Endothelial cell of umbilical vein (primary cell): ENCODE measurements at regions not wholly inside any gene's neighbourhood (a gene's known extent, or its start where the extent isn't known, plus 50 kb on each side); places are given as distances from the start of the nearest gene placed in this dataset.

Source experiments
- BruUV-seq: library from RNA; stranded (reverse); fragments of 400-500 nt; replicated peaks from 2 replicates; lab custom pipeline; 2021; lab: Mats Ljungman, UMichigan
- CTCF ChIA-PET: fragments of 300-600, 350-600 bp; sonication (Branson Sonifier 250); formaldehyde crosslinking; loops from one replicate; lab custom pipeline; 2021; ENCODE audit warnings: antibody characterized with exemption, inconsistent platforms; lab: Charles Lee
- POLR2A ChIA-PET: fragments of 300-600, 350-600 bp; sonication (Branson Sonifier 250); formaldehyde crosslinking; loops from one replicate; lab custom pipeline; 2021; ENCODE audit warnings: antibody characterized with exemption, inconsistent platforms; lab: Charles Lee
- DNase-seq: peaks from one replicate; pipeline ENCODE4 v3.0.0-alpha.2; 2011; ENCODE audit warnings: low read depth, low spot score
- FAIRE-seq: peaks from 2 replicates; lab custom pipeline; 2011; peaks lifted over from hg19 to GRCh38; lab: Jason Lieb, UNC
- H2AFZ ChIP-seq: 2 replicates; pipeline ENCODE4 v1.6.0; 2012; ENCODE audit warnings: low read depth, low read length, control low read depth, inconsistent platforms
- H3K27ac ChIP-seq: 2 replicates; pipeline ENCODE4 v1.5.1; 2011; ENCODE audit warnings: low read depth, mild to moderate bottlenecking, control low read depth, low read length, moderate library complexity; ENCODE audit not compliant: insufficient read depth
- H3K27me3 ChIP-seq, 2 experiments: 2 replicates each; pipeline versions ENCODE4 v1.6.0 to v1.6.1; 2011; ENCODE audit warnings: low read length in 2 of 2, mixed read lengths in 1 of 2; ENCODE audit not compliant: control insufficient read depth in 2 of 2, insufficient read depth in 2 of 2
- H3K36me3 ChIP-seq, 2 experiments: 2 replicates in 1 of 2; 3 replicates in 1 of 2; pipeline ENCODE4 v1.5.1; 2011; ENCODE audit warnings: low read length in 2 of 2, mild to moderate bottlenecking in 1 of 2, moderate library complexity in 1 of 2; ENCODE audit not compliant: control insufficient read depth in 2 of 2, insufficient read depth in 2 of 2; ENCODE audit errors: extremely low read depth in 1 of 2
- H3K4me1 ChIP-seq: 3 replicates; pipeline ENCODE4 v1.5.1; 2011; ENCODE audit warnings: mild to moderate bottlenecking, low read length; ENCODE audit not compliant: control insufficient read depth, insufficient read depth; ENCODE audit errors: extremely low read depth
- H3K4me2 ChIP-seq: 2 replicates; pipeline ENCODE4 v1.6.1; 2011; ENCODE audit warnings: low read length, control low read depth, mixed read lengths; ENCODE audit not compliant: insufficient read depth
- H3K4me3 ChIP-seq, 3 experiments: fragments of 200-600 bp in 1 of 3; sonication (generic), shearing (Covaris generic) in 1 of 3; replicated peaks in 1 of 3; 2 replicates each; pipeline ENCODE4 v1.5.1; 2011 to 2016; ENCODE audit warnings: control low read depth in 3 of 3, low read length in 3 of 3, mild to moderate bottlenecking in 2 of 3, inconsistent platforms in 1 of 3, low read depth in 1 of 3, moderate library complexity in 1 of 3; ENCODE audit not compliant: insufficient read depth in 1 of 3
- H3K79me2 ChIP-seq: 2 replicates; pipeline ENCODE4 v1.6.0; 2012; ENCODE audit warnings: low read length, inconsistent platforms; ENCODE audit not compliant: control insufficient read depth, insufficient read depth
- H3K9ac ChIP-seq: replicated peaks from 2 replicates; pipeline ENCODE3; 2011; ENCODE audit warnings: low read length, control low read depth; ENCODE audit not compliant: insufficient read depth; ENCODE audit errors: extremely low read depth
- H3K9me1 ChIP-seq: replicated peaks from 3 replicates; pipeline ENCODE4 v1.6.0; 2011; ENCODE audit warnings: mild to moderate bottlenecking, low read length; ENCODE audit not compliant: control insufficient read depth, insufficient read depth; ENCODE audit errors: extremely low read depth
- H3K9me3 ChIP-seq: replicated peaks from 2 replicates; pipeline ENCODE4 v1.5.1; 2012; ENCODE audit warnings: low read length, inconsistent platforms; ENCODE audit not compliant: control insufficient read depth, insufficient read depth
- H4K20me1 ChIP-seq: replicated peaks from 2 replicates; pipeline ENCODE3; 2011; ENCODE audit warnings: mild to moderate bottlenecking, low read length; ENCODE audit not compliant: control insufficient read depth, insufficient read depth; ENCODE audit errors: extremely low read depth
- CTCF ChIP-seq, 2 donors: IDR thresholded peaks; 1 replicate in 1 of 2; 2 replicates in 1 of 2; pipeline ENCODE4 v1.5.1; 2011; ENCODE audit warnings: low read length in 2 of 2, mild to moderate bottlenecking in 2 of 2, moderate library complexity in 2 of 2, control low read depth in 1 of 2, inconsistent platforms in 1 of 2, low read depth in 1 of 2; ENCODE audit not compliant: insufficient read depth in 1 of 2; ENCODE audit errors: extremely low read depth in 1 of 2
- EZH2 ChIP-seq: IDR thresholded peaks from 2 replicates; pipeline ENCODE4 v1.6.1; 2012; ENCODE audit warnings: borderline replicate concordance, low read depth, mild to moderate bottlenecking, moderate library complexity, low read length, inconsistent platforms; ENCODE audit not compliant: severe bottlenecking
- FOS ChIP-seq: IDR thresholded peaks from 2 replicates; pipeline ENCODE4 v1.6.1; 2011; ENCODE audit warnings: mild to moderate bottlenecking, low read length, moderate library complexity, borderline replicate concordance; ENCODE audit not compliant: insufficient read depth
- GATA2 ChIP-seq: IDR thresholded peaks from 2 replicates; pipeline ENCODE4 v1.7.0; 2011; ENCODE audit warnings: low read depth, mild to moderate bottlenecking, moderate library complexity, mixed read lengths, low read length; ENCODE audit not compliant: insufficient read length, insufficient read depth
- JUN ChIP-seq: IDR thresholded peaks from 2 replicates; pipeline ENCODE4 v1.6.1; 2011; ENCODE audit warnings: borderline replicate concordance, low read depth; ENCODE audit not compliant: insufficient read length, insufficient read depth
- MAX ChIP-seq: IDR thresholded peaks from 2 replicates; pipeline ENCODE4 v1.6.1; 2011; ENCODE audit not compliant: insufficient read depth, insufficient read length
- MYC ChIP-seq: IDR thresholded peaks from one replicate; pipeline ENCODE4 v1.6.1; 2011; ENCODE audit warnings: mild to moderate bottlenecking, low read depth, low read length
- POLR2A ChIP-seq: IDR thresholded peaks from 2 replicates; pipeline ENCODE4 v1.6.1; 2012; ENCODE audit warnings: low read depth, mild to moderate bottlenecking, control low read depth, low read length
- POLR2AphosphoS5 ChIP-seq: IDR thresholded peaks from 2 replicates; pipeline ENCODE4 v1.6.1; 2012; ENCODE audit warnings: low read depth, mild to moderate bottlenecking, control low read depth, low read length, moderate library complexity; ENCODE audit not compliant: insufficient read depth
- dilution Hi-C: fragments of 300-500 bp; cut with MboI; formaldehyde crosslinking; loops from one replicate; pipeline ENCODE4 v1.15.0; 2019; ENCODE audit warnings: low sequenced_read_pairs; ENCODE audit not compliant: extremely low pct_ligation_motif_present
- intact Hi-C: fragments of 100-400 bp; cut with micrococcal nuclease; formaldehyde crosslinking; loops from one replicate; pipeline ENCODE4 v1.10.0; 2022

- no peaks in the 10 kb centered on the region for H3K9me1 ChIP-seq
- BruUV-seq = no TSS peak
- dilution Hi-C loops = no loop called here
- peaks cover 4% of the 10 kb centered on the region for H3K9me3 ChIP-seq
- H3K79me2 ChIP-seq = no peaks in the 10 kb centered on the region
- no peak overlapping the region for H3K4me2 ChIP-seq
- H3K27ac ChIP-seq = no peak overlapping the region
- FAIRE-seq (no peak), DNase-seq (no peak)
- TF ChIP-seq CTCF (IDR thresholded peaks at IDR 0.05; ENCODE audit: extremely low read depth in 1 of 2, insufficient read depth in 1 of 2, low read depth in 1 of 2, low read length in 2 of 2) (no peak), MAX (no peak), POLR2AphosphoS5 (no peak)
- no peak overlapping the region for H3K4me3 ChIP-seq
- no peaks in the 10 kb centered on the region for H3K4me1 ChIP-seq
- H3K27me3 ChIP-seq = no peaks in the 10 kb centered on the region
- H2AFZ ChIP-seq = no peak overlapping the region
- no peaks in the 10 kb centered on the region for H4K20me1 ChIP-seq
- ChIA-PET POLR2A (no interaction called here), CTCF (no interaction called here)
- H3K9ac ChIP-seq = no peak overlapping the region
- intact Hi-C loops = no loop called here
- no peaks in the 10 kb centered on the region for H3K36me3 ChIP-seq
Observed at GRCh38 chr20:16194617-16195360, 378.5 kb downstream of the KIF16B start.

- intact Hi-C loops (no loop called here), dilution Hi-C loops (no loop called here)
- H3K9me3 ChIP-seq = peaks cover 6% of the 10 kb centered on the region
- no peak for DNase-seq
- no peak for FAIRE-seq
- H2AFZ ChIP-seq = no peak overlapping the region
- H3K27me3 ChIP-seq = no peaks in the 10 kb centered on the region
- TF ChIP-seq POLR2A (no peak), JUN (no peak), EZH2 (no peak), MYC (no peak), CTCF (IDR thresholded peaks at IDR 0.05; ENCODE audit: extremely low read depth in 1 of 2, insufficient read depth in 1 of 2, low read depth in 1 of 2, low read length in 2 of 2) (no peak), GATA2 (no peak), FOS (no peak), POLR2AphosphoS5 (no peak), MAX (no peak)
- H3K4me1 ChIP-seq = no peaks in the 10 kb centered on the region
- POLR2A ChIA-PET = no interaction called here
- no peaks in the 10 kb centered on the region for H4K20me1 ChIP-seq
- no peak overlapping the region for H3K9ac ChIP-seq
- no peaks in the 10 kb centered on the region for H3K79me2 ChIP-seq
- no peaks in the 10 kb centered on the region for H3K36me3 ChIP-seq
- no peak overlapping the region for H3K4me3 ChIP-seq
- no peak overlapping the region for H3K4me2 ChIP-seq
- no peaks in the 10 kb centered on the region for H3K9me1 ChIP-seq
- H3K27ac ChIP-seq = no peak overlapping the region
- no TSS peak for BruUV-seq
- CTCF ChIA-PET = no interaction called here
Observed at GRCh38 chr20:16191496-16191895, 381.8 kb downstream of the KIF16B start.
